Ovary (tissue), 3 donors: ENCODE measurements at regions not wholly inside any gene's neighbourhood (a gene's known extent, or its start where the extent isn't known, plus 50 kb on each side); places are given as distances from the start of the nearest gene placed in this dataset.

Experiments used
- EP300 ChIP-seq: sonication (generic); formaldehyde crosslinking; IDR thresholded peaks from one replicate; pipeline ENCODE4 v1.6.1; 2017; ENCODE audit warnings: antibody characterized with exemption
- POLR2A ChIP-seq: fragments of 450-650 bp; IDR thresholded peaks from one replicate; pipeline ENCODE4 v1.6.1; 2017; ENCODE audit warnings: antibody characterized with exemption, mild to moderate bottlenecking, moderate library complexity
- TF ChIP-seq, protein P1 (sequence below), 3 donors: fragments of 450-650 bp in 2 of 3; fragments of 200-600 bp in 1 of 3; IDR thresholded peaks; one replicate each; pipeline versions ENCODE4 v1.5.1 to v1.8.0; 2016 to 2022; ENCODE audit warnings: antibody characterized with exemption in 3 of 3, mild to moderate bottlenecking in 1 of 3
- donor health status: DM: no; HTN: no; CAD: no.

DNA sequence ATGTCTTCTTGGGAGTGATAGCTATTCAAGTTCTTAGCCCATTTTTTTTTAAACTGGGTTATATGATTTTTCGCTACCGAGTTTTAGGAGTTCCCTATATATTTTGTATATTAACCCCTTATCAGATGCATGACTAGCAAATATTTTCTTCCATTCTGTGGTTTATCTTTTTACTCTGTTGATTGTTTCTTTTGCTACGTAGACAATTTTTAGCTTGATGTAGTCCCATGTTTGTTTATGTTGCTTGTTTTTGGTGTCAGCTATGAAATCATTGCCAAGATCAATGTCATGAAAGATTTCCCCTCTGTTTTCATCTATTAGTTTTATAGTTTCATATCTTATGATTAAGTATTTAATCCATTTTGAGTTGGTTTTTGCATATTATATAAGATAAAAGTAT lies 480.5 kb downstream of the CDH11 start:
- no peak for TF ChIP-seq POLR2A
- TF ChIP-seq, protein P1, sequence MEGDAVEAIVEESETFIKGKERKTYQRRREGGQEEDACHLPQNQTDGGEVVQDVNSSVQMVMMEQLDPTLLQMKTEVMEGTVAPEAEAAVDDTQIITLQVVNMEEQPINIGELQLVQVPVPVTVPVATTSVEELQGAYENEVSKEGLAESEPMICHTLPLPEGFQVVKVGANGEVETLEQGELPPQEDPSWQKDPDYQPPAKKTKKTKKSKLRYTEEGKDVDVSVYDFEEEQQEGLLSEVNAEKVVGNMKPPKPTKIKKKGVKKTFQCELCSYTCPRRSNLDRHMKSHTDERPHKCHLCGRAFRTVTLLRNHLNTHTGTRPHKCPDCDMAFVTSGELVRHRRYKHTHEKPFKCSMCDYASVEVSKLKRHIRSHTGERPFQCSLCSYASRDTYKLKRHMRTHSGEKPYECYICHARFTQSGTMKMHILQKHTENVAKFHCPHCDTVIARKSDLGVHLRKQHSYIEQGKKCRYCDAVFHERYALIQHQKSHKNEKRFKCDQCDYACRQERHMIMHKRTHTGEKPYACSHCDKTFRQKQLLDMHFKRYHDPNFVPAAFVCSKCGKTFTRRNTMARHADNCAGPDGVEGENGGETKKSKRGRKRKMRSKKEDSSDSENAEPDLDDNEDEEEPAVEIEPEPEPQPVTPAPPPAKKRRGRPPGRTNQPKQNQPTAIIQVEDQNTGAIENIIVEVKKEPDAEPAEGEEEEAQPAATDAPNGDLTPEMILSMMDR (IDR thresholded peaks at IDR 0.05): no peak
- TF ChIP-seq EP300: no peak
